H1 (cell line): ENCODE measurements at regions not wholly inside any gene's neighbourhood (a gene's known extent, or its start where the extent isn't known, plus 50 kb on each side); places are given as distances from the start of the nearest gene placed in this dataset.

Experiments
- CTCF ChIA-PET: fragments of 300-600 bp; sonication (Branson Sonifier 250); formaldehyde crosslinking; loops from one replicate; lab custom pipeline; 2021; ENCODE audit not compliant: partially characterized antibody; lab: Charles Lee
- POLR2A ChIA-PET: fragments of 300-600 bp; sonication (Branson Sonifier 250); formaldehyde crosslinking; loops from one replicate; lab custom pipeline; 2021; ENCODE audit warnings: inconsistent platforms; ENCODE audit not compliant: partially characterized antibody; lab: Charles Lee
- DNase-seq, 2 experiments: peaks; one replicate each; pipeline versions ENCODE4 v3.0.0 to v3.0.0-alpha.2; 2010 to 2022; ENCODE audit warnings: low spot score in 2 of 2, low read depth in 1 of 2, mixed read lengths in 1 of 2
- FAIRE-seq: peaks from 2 replicates; lab custom pipeline; 2011; peaks lifted over from hg19 to GRCh38; lab: Jason Lieb, UNC
- H2AFZ ChIP-seq: 2 replicates; pipeline ENCODE4 v1.8.1; 2012; ENCODE audit warnings: low read length, inconsistent platforms
- H2AK5ac ChIP-seq: 2 replicates; pipeline ENCODE4 v1.6.1; 2013; ENCODE audit warnings: low read depth, low read length
- H2BK120ac ChIP-seq: replicated peaks from 2 replicates; pipeline ENCODE3; 2013; ENCODE audit warnings: low read depth, low read length, inconsistent platforms
- H2BK12ac ChIP-seq: 2 replicates; pipeline ENCODE4 v1.6.1; 2013; ENCODE audit warnings: low read depth, low read length
- H2BK15ac ChIP-seq: 2 replicates; pipeline ENCODE4 v1.6.1; 2013; ENCODE audit warnings: low read length
- H2BK20ac ChIP-seq: 2 replicates; pipeline ENCODE4 v1.6.1; 2013; ENCODE audit warnings: low read length
- H2BK5ac ChIP-seq: 2 replicates; pipeline ENCODE4 v1.6.1; 2013; ENCODE audit warnings: low read depth, low read length
- H3K14ac ChIP-seq: 2 replicates; pipeline ENCODE4 v1.6.1; 2013; ENCODE audit warnings: inconsistent platforms; ENCODE audit not compliant: insufficient read length
- H3K18ac ChIP-seq: 2 replicates; pipeline ENCODE4 v1.6.1; 2013; ENCODE audit warnings: low read length; ENCODE audit errors: extremely low read depth
- H3K23ac ChIP-seq: 2 replicates; pipeline ENCODE4 v1.6.1; 2013; ENCODE audit warnings: inconsistent platforms; ENCODE audit not compliant: insufficient read length
- H3K23me2 ChIP-seq: 2 replicates; pipeline ENCODE4 v1.6.1; 2013; ENCODE audit warnings: low read depth, low read length
- H3K27ac ChIP-seq: 2 replicates; pipeline ENCODE4 v1.6.1; 2011; ENCODE audit warnings: low read depth, low read length, inconsistent platforms
- H3K27me3 ChIP-seq, 4 experiments: replicated peaks in 1 of 4; 1 replicate in 1 of 4; 2 replicates in 3 of 4; pipeline versions ENCODE4 v1.6.1 to v1.8.1; 2011 to 2013; ENCODE audit warnings: low read length in 3 of 4, mild to moderate bottlenecking in 3 of 4, inconsistent platforms in 2 of 4, mixed read lengths in 2 of 4, moderate library complexity in 1 of 4; ENCODE audit not compliant: control insufficient read depth in 3 of 4, insufficient read depth in 3 of 4; ENCODE audit errors: extremely low read depth in 1 of 4
- H3K36me3 ChIP-seq, 4 experiments: 2 replicates each; pipeline versions ENCODE4 v1.6.1 to v1.8.1; 2011 to 2013; ENCODE audit warnings: mild to moderate bottlenecking in 4 of 4, low read length in 3 of 4, moderate library complexity in 2 of 4, control low read depth in 1 of 4, inconsistent platforms in 1 of 4; ENCODE audit not compliant: insufficient read depth in 4 of 4, control insufficient read depth in 2 of 4
- H3K4ac ChIP-seq: replicated peaks from 2 replicates; pipeline ENCODE3; 2013; ENCODE audit warnings: low read length, low read depth, mixed read lengths, inconsistent platforms; ENCODE audit not compliant: insufficient read length
- H3K4me1 ChIP-seq, 4 experiments: replicated peaks in 1 of 4; 1 replicate in 1 of 4; 2 replicates in 3 of 4; pipeline versions ENCODE4 v1.6.1 to v1.8.1; 2011 to 2013; ENCODE audit warnings: low read length in 3 of 4, inconsistent platforms in 2 of 4, mixed read lengths in 1 of 4; ENCODE audit not compliant: insufficient read depth in 4 of 4, control insufficient read depth in 3 of 4
- H3K4me2 ChIP-seq, 2 experiments: 2 replicates each; pipeline versions ENCODE4 v1.6.1 to v1.8.1; 2011 to 2013; ENCODE audit warnings: low read depth in 2 of 2, low read length in 2 of 2, control low read depth in 1 of 2, inconsistent platforms in 1 of 2, mild to moderate bottlenecking in 1 of 2; ENCODE audit not compliant: insufficient read depth in 1 of 2
- H3K4me3 ChIP-seq, 4 experiments: fragments of 200-600, 300-600 bp in 1 of 4; sonication (generic), shearing (Covaris generic), sonication (Bioruptor Twin) in 1 of 4; 2 replicates each; pipeline versions ENCODE4 v1.5.1 to v1.8.1; 2011 to 2016; ENCODE audit warnings: low read length in 4 of 4, low read depth in 3 of 4, control low read depth in 2 of 4, inconsistent platforms in 2 of 4, mild to moderate bottlenecking in 2 of 4, mixed read lengths in 1 of 4, moderate library complexity in 1 of 4; ENCODE audit not compliant: insufficient read depth in 2 of 4; ENCODE audit errors: extremely low read depth in 1 of 4
- H3K56ac ChIP-seq: replicated peaks from 2 replicates; pipeline ENCODE3; 2013; ENCODE audit warnings: low read depth, mild to moderate bottlenecking, mixed read lengths, low read length, inconsistent platforms; ENCODE audit not compliant: insufficient read length
- H3K79me1 ChIP-seq: 2 replicates; pipeline ENCODE4 v1.6.1; 2013; ENCODE audit warnings: low read depth, low read length, control low read depth
- H3K79me2 ChIP-seq, 2 experiments: 2 replicates each; pipeline versions ENCODE4 v1.6.1 to v1.8.1; 2012 to 2013; ENCODE audit warnings: low read length in 2 of 2, mild to moderate bottlenecking in 2 of 2, inconsistent platforms in 1 of 2; ENCODE audit not compliant: insufficient read depth in 2 of 2, control insufficient read depth in 1 of 2
- H3K9ac ChIP-seq, 4 experiments: replicated peaks in 1 of 4; 1 replicate in 1 of 4; 2 replicates in 3 of 4; pipeline versions ENCODE4 v1.6.1 to v1.8.1; 2011 to 2013; ENCODE audit warnings: low read depth in 3 of 4, low read length in 3 of 4, control low read depth in 2 of 4, mild to moderate bottlenecking in 2 of 4, moderate library complexity in 2 of 4, inconsistent platforms in 1 of 4; ENCODE audit errors: extremely low read depth in 1 of 4
- H3K9me3 ChIP-seq, 2 experiments: 2 replicates each; pipeline versions ENCODE4 v1.6.1 to v1.8.1; 2012 to 2013; ENCODE audit warnings: mild to moderate bottlenecking in 2 of 2, moderate library complexity in 2 of 2, control low read depth in 1 of 2, inconsistent platforms in 1 of 2, low read depth in 1 of 2, low read length in 1 of 2, mixed read lengths in 1 of 2; ENCODE audit not compliant: insufficient read depth in 2 of 2
- H4K20me1 ChIP-seq, 2 experiments: replicated peaks in 1 of 2; 2 replicates each; pipeline versions ENCODE3 to v1.8.1; 2011 to 2013; ENCODE audit warnings: inconsistent platforms in 2 of 2, low read length in 2 of 2, mild to moderate bottlenecking in 1 of 2; ENCODE audit not compliant: insufficient read depth in 2 of 2, control insufficient read depth in 1 of 2
- H4K5ac ChIP-seq: 2 replicates; pipeline ENCODE4 v1.6.1; 2013; ENCODE audit warnings: low read length, low read depth, mixed read lengths, inconsistent platforms; ENCODE audit not compliant: insufficient read length
- H4K8ac ChIP-seq: 2 replicates; pipeline ENCODE4 v1.8.0; 2013; ENCODE audit warnings: mild to moderate bottlenecking, moderate library complexity, low read length, inconsistent platforms; ENCODE audit not compliant: insufficient read depth; ENCODE audit errors: extremely low read depth
- H4K91ac ChIP-seq: replicated peaks from 2 replicates; pipeline ENCODE3; 2013; ENCODE audit warnings: low read length, mixed read lengths, inconsistent platforms; ENCODE audit not compliant: insufficient read length
- CBX8 ChIP-seq: fragments of 300-800, 300-1000 bp; sonication (generic); IDR thresholded peaks from 2 replicates; pipeline ENCODE4 v1.7.1; 2016; ENCODE audit warnings: low read depth, low read length, borderline replicate concordance
- KDM5A ChIP-seq: fragments of 200-600 bp; IDR thresholded peaks from 2 replicates; pipeline ENCODE4 v1.7.1; 2012; ENCODE audit warnings: mild to moderate bottlenecking, low read length, inconsistent platforms, mixed read lengths
- RBBP5 ChIP-seq: IDR thresholded peaks from 2 replicates; pipeline ENCODE4 v1.7.1; 2012; ENCODE audit warnings: low read depth, mild to moderate bottlenecking, inconsistent platforms, low read length, moderate library complexity, borderline replicate concordance

GRCh38 chr7:84328571-84328970 is 134.0 kb upstream of the SEMA3A start (continued):
- no peak for TF ChIP-seq RBBP5

DNA sequence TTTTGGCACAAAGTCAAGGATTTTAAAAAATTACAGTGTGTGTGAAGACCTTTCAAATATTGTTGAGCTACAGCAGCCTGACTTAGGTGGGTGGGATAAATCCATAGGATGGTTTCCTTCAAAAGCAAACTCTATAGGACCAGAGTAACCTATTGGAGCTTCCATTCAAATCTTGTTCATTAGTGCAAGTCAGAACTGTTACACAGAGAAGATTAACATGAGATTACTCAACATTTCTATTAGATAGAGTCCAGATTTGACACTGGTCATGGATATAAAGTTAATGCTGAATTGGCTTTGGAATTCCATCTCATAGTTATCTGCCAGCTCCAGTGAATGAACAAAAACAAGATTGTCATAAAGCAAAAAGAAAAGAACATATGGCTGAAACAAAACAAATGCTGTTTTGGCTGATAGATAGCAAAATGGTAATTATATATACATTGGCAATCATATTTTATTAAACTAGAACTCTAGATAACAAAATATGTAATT is 129.6 kb upstream of the SEMA3A start:
- no peak overlapping the region for H2AK5ac ChIP-seq
- H3K56ac ChIP-seq, result no peak overlapping the region
- no peaks in the 10 kb centered on the region for H3K27me3 ChIP-seq
- no peak overlapping the region for H3K4me3 ChIP-seq
- no peak overlapping the region for H2BK5ac ChIP-seq
- H3K36me3 ChIP-seq, result no peaks in the 10 kb centered on the region
- POLR2A ChIA-PET, result no interaction called here
- no peak overlapping the region for H4K8ac ChIP-seq
- no peak overlapping the region for H3K4me2 ChIP-seq
- H2BK12ac ChIP-seq, result no peak overlapping the region
- H3K4ac ChIP-seq, result no peak overlapping the region
- H2BK20ac ChIP-seq, result no peak overlapping the region
- no peak overlapping the region for H2BK120ac ChIP-seq
- no peaks in the 10 kb centered on the region for H3K79me1 ChIP-seq
- H3K14ac ChIP-seq, result no peak overlapping the region
- no peaks in the 10 kb centered on the region for H3K4me1 ChIP-seq
- no peak for FAIRE-seq
- 0 out of 4 replicates have a peak, but pooled peaks cover 0 to 2% of the 10 kb centered on the region in 2 experiments for H3K9me3 ChIP-seq
- H4K20me1 ChIP-seq, result no peaks in the 10 kb centered on the region
- no peak overlapping the region for H2BK15ac ChIP-seq
- no peaks in the 10 kb centered on the region for H3K23me2 ChIP-seq
- TF ChIP-seq CBX8, result no peak
- TF ChIP-seq KDM5A, result no peak
- TF ChIP-seq, all 59 proteins: peak for 0
- no peaks in the 10 kb centered on the region for H3K79me2 ChIP-seq
- no peak overlapping the region for H3K27ac ChIP-seq
- no peak for DNase-seq
- no peak overlapping the region for H4K5ac ChIP-seq
- H4K91ac ChIP-seq, result no peak overlapping the region
- no peak overlapping the region for H3K18ac ChIP-seq
- no peak overlapping the region for H2AFZ ChIP-seq
- no peak overlapping the region for H3K9ac ChIP-seq
- no peak overlapping the region for H3K23ac ChIP-seq
- CTCF ChIA-PET, result no interaction called here
